ENCODE measurements at regions not wholly inside any gene's neighbourhood (a gene's known extent, or its start where the extent isn't known, plus 50 kb on each side); places are given as distances from the start of the nearest gene placed in this dataset.

DNA sequence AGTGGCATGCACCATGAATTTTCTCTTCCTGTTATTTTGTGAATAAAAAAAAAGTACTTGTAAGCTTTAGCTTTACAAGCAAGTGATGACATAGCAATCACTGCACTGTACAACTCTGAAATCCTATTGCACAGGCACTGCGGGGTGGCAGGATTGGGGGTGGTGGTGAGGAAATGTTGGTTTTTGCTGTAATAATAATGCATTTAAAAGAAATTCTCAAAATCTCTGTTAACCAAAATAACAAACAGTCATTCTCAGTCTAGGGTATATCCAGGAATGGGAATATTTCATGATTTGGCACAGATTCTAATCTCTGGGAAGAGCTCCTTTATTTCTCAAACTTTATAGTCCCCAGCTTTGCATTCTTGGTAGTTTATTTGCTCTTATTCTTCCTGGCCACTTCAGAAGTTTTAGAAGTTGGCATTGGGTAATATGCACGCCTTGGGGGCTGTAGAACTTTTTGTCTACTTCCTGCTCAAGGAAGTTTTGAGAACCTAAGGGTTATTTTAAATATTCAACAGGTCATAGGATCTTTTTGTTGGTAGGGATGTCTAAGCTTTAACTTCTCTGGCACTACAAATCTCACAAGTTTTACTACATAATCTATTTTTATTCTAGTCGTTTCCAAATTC, 353.0 kb upstream of the KLF12 start:
- DNase-seq (ENCODE audit: low read depth) = peak; percentile 3

GRCh38 chr13:74485757-74486156, 351.6 kb upstream of the KLF12 start:
- no peak for DNase-seq (ENCODE audit: low read depth)

DNA sequence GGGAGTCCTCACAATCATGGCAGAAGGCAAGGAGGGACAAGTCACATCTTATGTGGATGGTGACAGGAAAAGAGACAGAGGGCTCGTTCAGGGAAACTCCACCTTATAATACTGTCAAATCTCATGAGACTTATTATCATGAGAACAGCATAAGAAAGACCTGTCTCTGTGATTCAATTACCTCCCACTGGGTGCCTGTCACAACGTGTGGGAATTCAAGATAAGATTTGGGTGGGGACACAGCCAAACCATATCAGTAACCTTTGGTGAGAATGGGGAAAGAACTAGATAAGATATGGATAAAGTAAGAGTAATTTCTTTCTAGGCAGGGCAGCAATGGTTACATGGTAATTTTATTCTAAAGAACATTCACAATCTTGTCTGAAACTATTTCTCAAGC, 344.9 kb upstream of the KLF12 start:
- no peak for DNase-seq (ENCODE audit: low read depth)

DNA sequence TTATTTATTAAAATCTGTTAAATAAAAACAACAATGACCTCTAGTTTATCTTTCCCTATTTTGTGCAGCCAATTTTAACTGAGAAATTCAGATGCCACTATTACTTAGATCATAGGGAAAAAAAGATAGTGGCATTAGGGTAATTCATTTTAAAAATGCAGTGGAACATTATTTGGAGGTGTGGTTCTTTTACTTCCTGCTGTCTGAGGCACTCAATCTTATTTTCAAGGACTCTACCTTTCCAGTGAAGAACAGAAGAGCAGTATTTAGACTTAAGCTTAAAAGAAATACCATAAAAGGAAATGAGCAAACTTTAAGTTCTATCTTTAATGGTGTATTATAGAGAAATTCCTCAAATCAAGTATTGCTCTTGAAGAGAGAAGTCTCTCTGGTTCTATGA, 342.6 kb upstream of the KLF12 start:
- no peak for DNase-seq (ENCODE audit: low read depth)

- DNase-seq (ENCODE audit: low read depth) = no peak
Observed at GRCh38 chr13:74476365-74476764, 342.2 kb upstream of the KLF12 start.

DNA sequence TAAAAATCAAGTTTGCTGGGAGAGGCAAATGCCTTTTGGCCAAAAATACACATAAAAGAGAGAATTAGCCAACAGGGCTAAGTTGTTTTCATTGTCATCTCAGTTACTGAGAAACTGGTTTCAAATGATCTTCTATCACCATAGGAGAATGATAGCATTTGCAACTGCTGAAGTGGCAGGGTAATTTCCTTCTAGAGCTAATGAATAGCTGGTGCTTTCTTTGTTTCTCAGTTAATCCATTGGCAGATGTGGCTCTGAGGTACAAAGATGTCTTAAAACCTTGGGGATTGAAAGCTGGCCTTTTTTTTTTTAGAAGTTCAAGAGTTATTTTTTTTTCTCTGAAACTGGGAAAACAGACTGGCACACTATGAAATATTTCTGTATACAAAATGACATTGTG, 332.7 kb upstream of the KLF12 start:
- DNase-seq (ENCODE audit: low read depth) = no peak

DNA sequence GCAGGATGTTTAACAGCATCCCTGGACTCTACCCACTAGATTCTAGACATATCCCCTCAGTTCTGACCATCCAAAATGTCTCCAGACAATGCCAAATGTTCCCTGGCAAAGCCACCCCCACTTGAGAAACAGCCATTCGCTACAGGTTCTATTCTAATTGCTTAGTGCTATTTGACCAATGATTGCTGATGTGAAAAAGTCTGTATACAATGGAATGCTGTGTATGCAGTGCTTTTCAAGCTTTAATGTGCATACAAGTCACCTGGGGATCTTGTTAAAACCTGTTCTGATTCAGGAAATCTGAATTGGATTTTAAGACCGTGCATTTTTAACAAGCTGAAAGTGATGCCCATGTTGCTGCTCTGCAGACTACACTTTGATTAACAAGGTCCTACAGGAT, 331.8 kb upstream of the KLF12 start:
- no peak for DNase-seq (ENCODE audit: low read depth)

DNA sequence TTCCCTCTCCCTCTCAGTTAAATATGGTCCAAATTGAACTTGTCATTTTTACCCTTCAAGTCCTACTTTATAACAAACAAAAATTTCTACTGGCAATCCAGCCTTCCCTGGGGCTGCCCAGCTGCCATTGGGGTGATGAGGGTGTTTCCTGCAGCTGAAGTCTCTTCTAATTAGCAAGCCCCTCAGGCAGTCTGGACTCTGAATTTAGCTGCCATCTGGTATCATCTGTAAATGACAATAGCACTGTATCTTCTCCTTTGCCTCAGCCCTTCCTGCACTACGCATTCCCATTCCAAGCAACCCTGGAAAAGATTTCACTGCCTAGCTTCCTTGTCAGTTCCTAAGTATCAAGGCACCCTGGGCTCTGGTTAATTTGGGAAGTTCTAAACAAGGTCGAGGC, 331.1 kb upstream of the KLF12 start:
- no peak for DNase-seq (ENCODE audit: low read depth)

DNA sequence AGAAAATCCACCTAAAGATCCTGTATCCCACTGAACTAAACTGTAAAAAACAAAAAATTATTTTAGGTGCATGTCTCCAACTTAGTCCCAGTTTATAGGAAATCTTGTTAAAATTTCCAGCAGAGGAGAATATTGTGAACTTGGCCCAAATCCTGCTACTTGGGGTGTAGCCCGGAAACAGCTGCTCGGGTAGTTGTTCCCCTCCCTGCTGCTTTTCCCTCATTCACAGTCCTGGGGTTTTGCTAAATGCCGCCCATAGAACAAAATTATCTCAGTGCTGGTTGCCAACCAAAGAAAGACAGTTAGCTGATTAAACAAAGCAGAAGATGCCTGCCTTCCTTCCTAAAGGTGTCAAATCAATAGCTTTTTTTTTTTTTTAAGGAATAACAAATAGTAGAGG, 330.5 kb upstream of the KLF12 start:
- DNase-seq (ENCODE audit: low read depth) = no peak

DNA sequence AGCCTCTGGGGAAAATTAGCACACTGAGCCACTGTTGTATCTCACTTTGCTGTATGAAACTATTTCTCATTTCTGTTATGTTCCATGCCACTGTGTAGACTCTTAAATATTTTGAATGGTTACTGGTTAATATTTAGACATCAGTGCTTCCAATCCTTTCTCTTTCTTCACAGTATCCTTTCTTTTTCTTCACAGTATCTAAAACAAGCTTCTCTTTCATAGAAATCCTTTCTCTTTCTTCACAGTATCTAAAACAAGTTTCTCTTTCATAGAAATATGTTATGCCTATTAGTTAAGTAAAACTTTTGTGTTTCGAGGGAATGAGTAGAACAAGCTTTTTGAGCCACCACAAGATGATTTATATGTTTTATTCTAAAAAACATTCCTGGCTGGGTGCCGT, 326.8 kb upstream of the KLF12 start:
- no peak for DNase-seq (ENCODE audit: low read depth)

- DNase-seq (ENCODE audit: low read depth) = no peak
Observed at GRCh38 chr13:74452881-74453280, 318.7 kb upstream of the KLF12 start.

DNA sequence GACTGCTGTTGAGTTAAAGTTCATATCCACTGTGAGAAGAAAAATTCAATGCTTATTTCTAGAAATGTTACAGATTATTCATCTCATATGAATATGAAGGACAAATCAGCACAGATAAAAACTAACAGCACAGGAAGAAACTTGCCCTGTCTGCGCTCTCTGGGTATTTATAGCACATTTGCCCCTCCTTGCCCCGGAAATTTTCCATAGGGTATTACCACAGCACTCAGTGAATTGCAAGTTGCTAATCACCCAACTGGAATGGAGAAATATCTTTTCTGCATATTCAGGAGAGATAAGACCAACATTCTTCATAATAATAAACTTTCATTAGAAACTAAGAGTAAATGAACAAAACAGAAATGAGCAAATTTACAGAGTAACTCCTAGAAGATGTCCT, 318.0 kb upstream of the KLF12 start:
- no peak for DNase-seq (ENCODE audit: low read depth)

- no peak for DNase-seq (ENCODE audit: low read depth)
Observed at GRCh38 chr13:74450964-74451363, 316.8 kb upstream of the KLF12 start.

DNA sequence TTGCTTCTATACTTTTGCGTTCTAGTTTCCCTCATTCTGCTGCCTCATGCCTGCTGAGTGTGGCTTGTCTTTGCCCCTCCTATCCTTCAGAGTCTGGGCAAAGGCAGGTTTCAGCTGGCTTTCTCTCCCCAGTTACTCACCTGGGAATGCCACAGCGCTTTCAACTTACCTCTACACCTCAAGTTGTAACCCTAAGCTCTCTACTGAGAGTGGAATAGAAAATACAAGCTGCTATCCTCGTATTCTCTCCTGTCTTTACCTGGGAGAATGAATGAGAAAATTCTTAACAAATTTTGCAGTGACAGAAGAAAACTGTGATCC, 316.3 kb upstream of the KLF12 start:
- no peak for DNase-seq (ENCODE audit: low read depth)

DNA sequence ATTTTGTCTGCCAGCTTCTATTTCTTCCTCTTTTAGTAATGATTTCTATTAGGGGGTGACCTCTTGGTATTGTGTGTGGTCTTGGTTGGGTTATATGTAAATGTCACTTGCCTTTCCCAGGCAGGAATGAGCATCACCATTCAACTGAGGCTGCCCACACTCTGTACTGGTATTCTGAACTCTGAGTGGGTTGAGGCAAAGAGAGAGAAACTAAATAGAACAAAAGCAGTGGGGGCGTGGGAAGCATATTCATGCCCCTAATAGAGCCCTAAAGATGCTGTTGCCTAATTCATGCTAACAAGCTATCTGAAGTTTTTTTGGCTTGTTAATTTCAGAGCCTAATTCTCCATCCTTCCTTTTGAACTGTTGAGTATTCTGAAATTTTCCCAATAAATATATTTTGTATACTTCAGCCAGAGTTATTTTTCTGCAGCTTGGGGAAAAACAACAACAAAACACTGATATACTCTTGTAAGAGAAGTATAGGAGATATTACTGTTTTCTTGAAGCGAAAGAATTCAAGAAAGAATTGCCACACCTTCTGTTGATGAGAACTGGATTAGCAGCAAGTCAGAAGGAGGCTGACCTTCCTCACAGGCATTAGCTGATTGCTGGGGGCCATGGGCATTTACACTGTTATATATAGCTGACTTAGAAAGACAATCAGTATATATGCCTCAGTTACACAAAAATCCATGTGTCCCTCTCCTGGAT, 315.8 kb upstream of the KLF12 start:
- DNase-seq (ENCODE audit: low read depth) = no peak

GRCh38 chr13:74444864-74445479, 310.8 kb upstream of the KLF12 start:
- peak; percentile 51 for DNase-seq (ENCODE audit: low read depth)

DNA sequence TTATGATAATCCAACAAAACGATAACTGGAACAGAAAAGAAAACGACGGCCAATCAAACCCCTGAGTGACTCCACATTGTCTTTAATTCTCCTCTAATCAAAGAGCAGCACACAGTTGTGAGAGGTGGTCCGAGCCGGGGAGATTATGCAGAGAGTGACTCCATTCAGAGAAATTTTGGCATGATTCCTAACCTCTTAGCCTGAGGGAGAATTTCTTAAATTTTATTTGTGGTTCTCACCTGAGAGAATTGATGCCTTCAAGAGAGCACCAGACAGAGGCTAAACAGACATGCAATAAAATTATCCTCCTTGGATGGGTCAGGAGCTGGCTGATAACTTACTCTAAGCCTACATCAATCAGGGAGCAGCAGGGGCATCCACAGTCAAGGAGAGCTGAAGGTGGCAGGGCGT, 310.0 kb upstream of the KLF12 start:
- DNase-seq (ENCODE audit: low read depth) = peak; percentile 91

DNA sequence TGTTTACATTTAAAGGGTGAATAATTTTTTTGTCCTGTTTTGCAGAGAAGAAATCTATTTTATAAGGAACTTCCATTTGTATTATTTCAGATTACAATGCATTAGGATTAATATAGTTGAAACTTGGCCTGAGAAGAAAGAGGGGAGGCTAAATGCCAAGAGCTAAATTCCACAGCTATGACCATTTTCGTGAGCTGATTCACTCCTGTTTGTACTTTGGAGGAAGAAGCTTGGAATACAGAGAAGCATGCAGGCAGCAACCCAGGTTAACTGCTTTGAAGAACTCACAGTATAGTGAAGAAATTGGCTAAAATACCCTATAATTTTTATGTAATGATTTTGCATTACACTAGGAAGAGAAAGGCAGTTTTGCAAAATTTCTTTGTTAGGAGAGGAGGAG, 309.4 kb upstream of the KLF12 start:
- peak; percentile 85 for DNase-seq (ENCODE audit: low read depth)

GRCh38 chr13:74442751-74443150, 308.5 kb upstream of the KLF12 start:
- no peak for DNase-seq (ENCODE audit: low read depth)

- no peak for DNase-seq (ENCODE audit: low read depth)
Observed at GRCh38 chr13:74438901-74439300, 304.7 kb upstream of the KLF12 start.

DNA sequence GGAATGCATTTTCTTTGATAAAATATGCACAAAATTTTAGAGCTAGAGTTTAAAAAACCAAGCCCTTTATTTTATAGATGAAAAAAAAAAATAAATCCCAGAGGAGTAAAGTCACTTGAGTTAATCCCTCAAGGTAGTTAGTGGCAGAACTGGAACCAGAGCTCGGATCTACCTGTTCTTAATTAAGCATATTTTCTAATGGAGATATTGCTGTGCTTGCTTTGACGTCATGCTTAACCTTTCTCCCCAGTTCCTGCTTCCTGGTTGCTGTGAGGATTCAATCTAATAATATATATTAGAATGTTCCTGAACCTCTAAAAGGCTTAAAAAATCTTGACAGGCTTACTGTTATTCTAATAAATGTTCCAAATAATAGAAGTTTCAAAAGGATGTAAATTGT, 300.6 kb upstream of the KLF12 start:
- DNase-seq (ENCODE audit: low read depth) = no peak

DNA sequence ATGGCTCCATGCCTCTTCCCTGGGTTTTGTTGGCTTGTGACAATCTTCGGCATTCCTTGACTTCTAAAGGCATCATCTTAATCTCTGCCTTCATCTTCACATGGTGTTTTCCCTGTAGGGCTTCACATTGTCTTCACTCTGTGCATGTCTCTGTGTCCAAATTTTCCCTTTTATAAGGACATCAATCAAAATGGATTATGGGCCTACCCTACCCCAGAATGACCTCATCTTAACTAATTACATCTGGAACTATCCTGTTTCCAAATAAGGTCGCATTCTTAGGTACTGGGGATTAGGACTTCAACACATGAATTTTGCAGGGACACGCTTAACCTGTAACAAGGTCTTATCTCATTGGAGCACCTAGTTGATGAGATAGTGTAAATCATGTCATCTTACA, 290.3 kb upstream of the KLF12 start:
- no peak for DNase-seq (ENCODE audit: low read depth)

DNA sequence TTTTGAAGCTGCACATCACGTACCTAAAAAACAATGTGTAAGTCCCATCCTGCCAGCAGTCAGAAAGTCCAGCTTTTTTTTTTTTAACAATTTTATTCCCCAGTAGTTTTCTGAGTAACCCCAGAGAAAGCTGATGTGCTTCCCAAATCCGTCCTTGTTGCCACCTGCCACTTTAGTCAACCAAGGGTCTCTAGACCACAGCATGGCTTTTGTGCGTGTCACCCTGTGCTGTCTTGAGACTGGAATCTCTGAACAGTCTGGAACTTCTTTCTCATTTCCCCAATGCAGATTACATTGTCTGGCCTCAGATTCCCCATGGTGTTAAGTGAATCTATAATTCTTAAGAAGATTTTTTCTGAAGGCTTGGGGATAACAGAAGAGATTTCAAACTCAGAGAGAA, 289.2 kb upstream of the KLF12 start:
- DNase-seq (ENCODE audit: low read depth) = no peak

- no peak for DNase-seq (ENCODE audit: low read depth)
Observed at GRCh38 chr13:74414458-74414857, 280.3 kb upstream of the KLF12 start.
